EL (cell line): ENCODE measurements at regions not wholly inside any gene's neighbourhood (a gene's known extent, or its start where the extent isn't known, plus 50 kb on each side); places are given as distances from the start of the nearest gene placed in this dataset.

Experiments used
- DNase-seq: peaks from one replicate; pipeline ENCODE4 v3.0.0-alpha.2; 2016

GRCh38 chr21:24995216-24995615 is 612.1 kb downstream of the MRPL39 start:
- no peak for DNase-seq

GRCh38 chr21:24994717-24995116 is 612.6 kb downstream of the MRPL39 start:
- DNase-seq: no peak

GRCh38 chr21:24989516-24989915 is 617.8 kb downstream of the MRPL39 start:
- no peak for DNase-seq

GRCh38 chr21:24988941-24989340 is 618.3 kb downstream of the MRPL39 start:
- no peak for DNase-seq

- DNase-seq: no peak
Measured at GRCh38 chr21:24976238-24976637, 631.0 kb downstream of the MRPL39 start.

- DNase-seq: no peak
Measured at GRCh38 chr21:24969068-24969467, 638.2 kb downstream of the MRPL39 start.

- DNase-seq: no peak
Measured at GRCh38 chr21:24955275-24955961, 651.9 kb downstream of the MRPL39 start.

GRCh38 chr21:24948186-24948585 is 659.1 kb downstream of the MRPL39 start:
- no peak for DNase-seq

GRCh38 chr21:24945910-24946309 is 661.4 kb downstream of the MRPL39 start:
- no peak for DNase-seq

- DNase-seq: no peak
Measured at GRCh38 chr21:24941316-24942185, 665.7 kb downstream of the MRPL39 start.

- no peak for DNase-seq
Measured at GRCh38 chr21:24939291-24939690, 668.0 kb downstream of the MRPL39 start.

- no peak for DNase-seq
Measured at GRCh38 chr21:24938573-24938972, 668.7 kb downstream of the MRPL39 start.

GRCh38 chr21:24935991-24936390 is 671.3 kb downstream of the MRPL39 start:
- no peak for DNase-seq

- DNase-seq: no peak
Measured at GRCh38 chr21:24910591-24910990, 696.7 kb downstream of the MRPL39 start.

- DNase-seq: no peak
Measured at GRCh38 chr21:24903994-24904635, 703.2 kb downstream of the MRPL39 start.

- no peak for DNase-seq
Measured at GRCh38 chr21:24899138-24899537, 708.1 kb downstream of the MRPL39 start.

GRCh38 chr21:24897883-24898282 is 709.4 kb downstream of the MRPL39 start:
- DNase-seq: no peak

GRCh38 chr21:24896735-24897124 is 710.6 kb downstream of the MRPL39 start:
- no peak for DNase-seq

- no peak for DNase-seq
Measured at GRCh38 chr21:24895885-24896734, 711.2 kb downstream of the MRPL39 start.

GRCh38 chr21:24894324-24894723 is 713.0 kb downstream of the MRPL39 start:
- DNase-seq: no peak

- DNase-seq: no peak
Measured at GRCh38 chr21:24890021-24890420, 717.3 kb downstream of the MRPL39 start.

- no peak for DNase-seq
Measured at GRCh38 chr21:24881506-24881905, 725.8 kb downstream of the MRPL39 start.

- no peak for DNase-seq
Measured at GRCh38 chr21:24870633-24871032, 736.6 kb downstream of the MRPL39 start.
